NCI-H2171 treated with DMSO at 0.1 percent for 48 hours (cell line): ENCODE measurements at regions not wholly inside any gene's neighbourhood (a gene's known extent, or its start where the extent isn't known, plus 50 kb on each side); places are given as distances from the start of the nearest gene placed in this dataset.

Experiments
- DNase-seq: peaks from one replicate; lab custom pipeline; 2025; lab: John Stamatoyannopoulos, UW

GRCh38 chr4:135319685-135320084 lies 1118.1 kb upstream of the PABPC4L start:
- DNase-seq: no peak

- DNase-seq: no peak
Measured at GRCh38 chr4:135316266-135316779, 1114.7 kb upstream of the PABPC4L start.

- DNase-seq: no peak
Measured at GRCh38 chr4:135290136-135290535, 1088.5 kb upstream of the PABPC4L start.

GRCh38 chr4:135283934-135284333 lies 1082.3 kb upstream of the PABPC4L start:
- DNase-seq: no peak

GRCh38 chr4:135282676-135283075 lies 1081.1 kb upstream of the PABPC4L start:
- DNase-seq: no peak

- DNase-seq: no peak
Measured at GRCh38 chr4:135281230-135281629, 1079.6 kb upstream of the PABPC4L start.

- DNase-seq: no peak
Measured at GRCh38 chr4:135277980-135278315, 1076.4 kb upstream of the PABPC4L start.

- no peak for DNase-seq
Measured at GRCh38 chr4:135277068-135277979, 1075.7 kb upstream of the PABPC4L start.

GRCh38 chr4:135274416-135274815 lies 1072.8 kb upstream of the PABPC4L start:
- no peak for DNase-seq

- no peak for DNase-seq
Measured at GRCh38 chr4:135269125-135269890, 1067.7 kb upstream of the PABPC4L start.

GRCh38 chr4:135268369-135268768 lies 1066.8 kb upstream of the PABPC4L start:
- DNase-seq: no peak

- no peak for DNase-seq
Measured at GRCh38 chr4:135267148-135267865, 1065.7 kb upstream of the PABPC4L start.

GRCh38 chr4:135256111-135256510 lies 1054.5 kb upstream of the PABPC4L start:
- no peak for DNase-seq

- no peak for DNase-seq
Measured at GRCh38 chr4:135250040-135250439, 1048.5 kb upstream of the PABPC4L start.

- no peak for DNase-seq
Measured at GRCh38 chr4:135249024-135249423, 1047.4 kb upstream of the PABPC4L start.

GRCh38 chr4:135244696-135245095 lies 1043.1 kb upstream of the PABPC4L start:
- DNase-seq: no peak

- peak; percentile 1 for DNase-seq
Measured at GRCh38 chr4:135244056-135244455, 1042.5 kb upstream of the PABPC4L start.

- no peak for DNase-seq
Measured at GRCh38 chr4:135240796-135241195, 1039.2 kb upstream of the PABPC4L start.

GRCh38 chr4:135239964-135240363 lies 1038.4 kb upstream of the PABPC4L start:
- no peak for DNase-seq

- no peak for DNase-seq
Measured at GRCh38 chr4:135238940-135239339, 1037.4 kb upstream of the PABPC4L start.

GRCh38 chr4:135236048-135236447 lies 1034.5 kb upstream of the PABPC4L start:
- DNase-seq: no peak

GRCh38 chr4:135227842-135228241 lies 1026.3 kb upstream of the PABPC4L start:
- no peak for DNase-seq
